ENCODE measurements at regions not wholly inside any gene's neighbourhood (a gene's known extent, or its start where the extent isn't known, plus 50 kb on each side); places are given as distances from the start of the nearest gene placed in this dataset.

- ChIA-PET CTCF (ENCODE audit: unreplicated experiment) (no interaction called here), POLR2A (no interaction called here)
- Histone ChIP-seq H3K27ac (ENCODE audit: low read depth, low read length, poor library complexity, severe bottlenecking) (no peak overlapping the region), H3K79me2 (ENCODE audit: insufficient read depth, low read depth, low read length) (no peaks in the 10 kb centered on the region), H4K20me1 (ENCODE audit: insufficient read depth, low read length) (no peaks in the 10 kb centered on the region), H3K9me2 (ENCODE audit: insufficient read depth, low read length) (no peaks in the 10 kb centered on the region), H3K36me3 (ENCODE audit: insufficient read depth, low read length) (no peaks in the 10 kb centered on the region), H3K4me3 (ENCODE audit: low read depth, low read length, poor library complexity, severe bottlenecking) (no peak overlapping the region), H2AFZ (ENCODE audit: low read length) (no peak overlapping the region), H3K4me1 (ENCODE audit: insufficient read depth, low read length, poor library complexity, severe bottlenecking) (no peaks in the 10 kb centered on the region), H3K9me3 (ENCODE audit: low read length) (no peaks in the 10 kb centered on the region), H3K4me2 (ENCODE audit: low read length) (no peak overlapping the region)
- intact Hi-C loops (cut with micrococcal nuclease; ENCODE audit: unreplicated experiment) = loop anchor here (5.0 kb wide), 1 partner anchor 71 kb away; no protein-coding TSS in a partner anchor
- no peak for DNase-seq (ENCODE audit: low spot score)
- TF ChIP-seq CTCF (conservative IDR thresholded peaks at IDR 0.05; ENCODE audit: low read length) (no peak), EZH2phosphoT487 (IDR thresholded peaks at IDR 0.05; ENCODE audit: borderline replicate concordance, low read depth, low read length) (no peak)
- no TSS peak for BruUV-seq (replicated peaks)
These were observed 529.6 kb downstream of the CPS1 start for GRCh38 chr2:211086049-211086448.

GRCh38 chr2:211089127-211089526, 532.7 kb downstream of the CPS1 start:
- no peak overlapping the region for H3K4me3 ChIP-seq (ENCODE audit: low read depth, low read length, poor library complexity, severe bottlenecking)
- TF ChIP-seq EZH2phosphoT487 (IDR thresholded peaks at IDR 0.05; ENCODE audit: borderline replicate concordance, low read depth, low read length) = no peak
- no peak for TF ChIP-seq CTCF (conservative IDR thresholded peaks at IDR 0.05; ENCODE audit: low read length)
- H3K4me1 ChIP-seq (ENCODE audit: insufficient read depth, low read length, poor library complexity, severe bottlenecking) = no peaks in the 10 kb centered on the region
- H3K36me3 ChIP-seq (ENCODE audit: insufficient read depth, low read length) = no peaks in the 10 kb centered on the region
- ChIA-PET CTCF (ENCODE audit: unreplicated experiment) (no interaction called here), POLR2A (interaction anchor here (2.0 kb wide), 1 partner anchor 11 kb away, joined by 4 read pairs; no protein-coding TSS in a partner anchor)
- H3K9me2 ChIP-seq (ENCODE audit: insufficient read depth, low read length) = no peaks in the 10 kb centered on the region
- no peak overlapping the region for H2AFZ ChIP-seq (ENCODE audit: low read length)
- no peaks in the 10 kb centered on the region for H3K79me2 ChIP-seq (ENCODE audit: insufficient read depth, low read depth, low read length)
- no peaks in the 10 kb centered on the region for H4K20me1 ChIP-seq (ENCODE audit: insufficient read depth, low read length)
- no peaks in the 10 kb centered on the region for H3K9me3 ChIP-seq (ENCODE audit: low read length)
- intact Hi-C loops (cut with micrococcal nuclease; ENCODE audit: unreplicated experiment) = loop anchor here (5.0 kb wide), 1 partner anchor 68 kb away; no protein-coding TSS in a partner anchor
- DNase-seq (ENCODE audit: low spot score) = no peak
- no peak overlapping the region for H3K27ac ChIP-seq (ENCODE audit: low read depth, low read length, poor library complexity, severe bottlenecking)
- H3K4me2 ChIP-seq (ENCODE audit: low read length) = no peak overlapping the region
- BruUV-seq (replicated peaks) = no TSS peak

GRCh38 chr2:211093743-211094303, 537.4 kb downstream of the CPS1 start:
- no peak overlapping the region for H3K4me2 ChIP-seq (ENCODE audit: low read length)

More at GRCh38 chr2:211093743-211094303, 537.4 kb downstream of the CPS1 start:
- no TSS peak for BruUV-seq (replicated peaks)
- Histone ChIP-seq H3K9me3 (ENCODE audit: low read length) (no peaks in the 10 kb centered on the region), H3K9me2 (ENCODE audit: insufficient read depth, low read length) (no peaks in the 10 kb centered on the region), H3K4me1 (ENCODE audit: insufficient read depth, low read length, poor library complexity, severe bottlenecking) (no peaks in the 10 kb centered on the region), H3K27ac (ENCODE audit: low read depth, low read length, poor library complexity, severe bottlenecking) (no peak overlapping the region), H4K20me1 (ENCODE audit: insufficient read depth, low read length) (no peaks in the 10 kb centered on the region), H3K79me2 (ENCODE audit: insufficient read depth, low read depth, low read length) (no peaks in the 10 kb centered on the region), H3K36me3 (ENCODE audit: insufficient read depth, low read length) (no peaks in the 10 kb centered on the region), H2AFZ (ENCODE audit: low read length) (no peak overlapping the region), H3K4me3 (ENCODE audit: low read depth, low read length, poor library complexity, severe bottlenecking) (no peak overlapping the region)
- CTCF ChIA-PET (ENCODE audit: unreplicated experiment) = no interaction called here
- TF ChIP-seq EZH2phosphoT487 (IDR thresholded peaks at IDR 0.05; ENCODE audit: borderline replicate concordance, low read depth, low read length) (no peak), CTCF (conservative IDR thresholded peaks at IDR 0.05; ENCODE audit: low read length) (peak; percentile 78)
- intact Hi-C loops (cut with micrococcal nuclease; ENCODE audit: unreplicated experiment) = no loop called here
- DNase-seq (ENCODE audit: low spot score) = peak; percentile 16
- POLR2A ChIA-PET = interaction anchor here (0.6 kb wide), 1 partner anchor 62 kb away, joined by 6 read pairs; no protein-coding TSS in a partner anchor
